CD14-positive monocyte (primary cell): ENCODE measurements at regions not wholly inside any gene's neighbourhood (a gene's known extent, or its start where the extent isn't known, plus 50 kb on each side); places are given as distances from the start of the nearest gene placed in this dataset.

Source experiments
- DNase-seq, 3 donors: peaks; one replicate each; pipeline ENCODE4 v3.0.0-alpha.2; 2011 to 2022
- H2AFZ ChIP-seq: 2 replicates; pipeline ENCODE4 v1.6.0; 2012; ENCODE audit warnings: mild to moderate bottlenecking, low read depth, low read length, inconsistent platforms; ENCODE audit not compliant: insufficient read depth, poor library complexity, severe bottlenecking
- H3K27ac ChIP-seq, 2 donors: 1 replicate in 1 of 2; 2 replicates in 1 of 2; pipeline ENCODE4 v1.5.1; 2012 to 2013; ENCODE audit warnings: low read length in 2 of 2, control low read depth in 1 of 2, inconsistent platforms in 1 of 2, low read depth in 1 of 2, mild to moderate bottlenecking in 1 of 2
- H3K27me3 ChIP-seq, 2 donors: one replicate each; pipeline versions ENCODE4 v1.6.0 to v1.6.1; 2011 to 2013; ENCODE audit warnings: low read length in 2 of 2; ENCODE audit not compliant: control insufficient read depth in 2 of 2, insufficient read depth in 2 of 2
- H3K36me3 ChIP-seq, 2 donors: replicated peaks in 1 of 2; 1 replicate in 1 of 2; 2 replicates in 1 of 2; pipeline versions ENCODE4 v1.5.1 to v1.6.1; 2012 to 2013; ENCODE audit warnings: low read length in 2 of 2, control low read depth in 1 of 2, inconsistent platforms in 1 of 2, mild to moderate bottlenecking in 1 of 2; ENCODE audit not compliant: insufficient read depth in 2 of 2, control insufficient read depth in 1 of 2
- H3K4me1 ChIP-seq, 2 donors: 1 replicate in 1 of 2; 2 replicates in 1 of 2; pipeline versions ENCODE4 v1.5.1 to v1.6.1; 2012 to 2013; ENCODE audit warnings: low read length in 2 of 2, control low read depth in 1 of 2, inconsistent platforms in 1 of 2, mild to moderate bottlenecking in 1 of 2, moderate library complexity in 1 of 2; ENCODE audit not compliant: insufficient read depth in 2 of 2, control insufficient read depth in 1 of 2
- H3K4me2 ChIP-seq: replicated peaks from 2 replicates; pipeline ENCODE3; 2012; ENCODE audit warnings: low read length, moderate library complexity, mild to moderate bottlenecking; ENCODE audit not compliant: poor library complexity, severe bottlenecking; ENCODE audit errors: extremely low read depth
- H3K4me3 ChIP-seq, 3 experiments: fragments of 200-600 bp in 1 of 3; sonication (generic) in 1 of 3; replicated peaks in 1 of 3; 1 replicate in 2 of 3; 2 replicates in 1 of 3; pipeline ENCODE4 v1.5.1; 2011 to 2013; ENCODE audit warnings: low read length in 3 of 3, mild to moderate bottlenecking in 3 of 3, control low read depth in 2 of 3, low read depth in 2 of 3, inconsistent platforms in 1 of 3, moderate library complexity in 1 of 3
- H3K79me2 ChIP-seq: 2 replicates; pipeline ENCODE4 v1.6.0; 2012; ENCODE audit warnings: mild to moderate bottlenecking, control low read depth, inconsistent platforms, low read length, moderate library complexity; ENCODE audit not compliant: insufficient read depth
- H3K9ac ChIP-seq: 2 replicates; pipeline ENCODE4 v1.6.0; 2017; ENCODE audit warnings: low read length, mild to moderate bottlenecking; ENCODE audit not compliant: insufficient read depth, poor library complexity, severe bottlenecking
- H3K9me3 ChIP-seq, 2 donors: replicated peaks in 1 of 2; 1 replicate in 1 of 2; 2 replicates in 1 of 2; pipeline versions ENCODE4 v1.5.1 to v1.6.1; 2012 to 2013; ENCODE audit warnings: low read length in 2 of 2, control low read depth in 1 of 2; ENCODE audit not compliant: control insufficient read depth in 1 of 2, insufficient read depth in 1 of 2
- H4K20me1 ChIP-seq: 2 replicates; pipeline ENCODE4 v1.6.0; 2012; ENCODE audit warnings: mild to moderate bottlenecking, low read length, control low read depth, moderate library complexity; ENCODE audit not compliant: insufficient read depth
- H3K27ac Mint-ChIP-seq, 7 donors: one replicate each; pipeline ENCODE4 v1.8.0; 2020; ENCODE audit warnings: mild to moderate bottlenecking in 7 of 7, mixed read lengths in 7 of 7, moderate library complexity in 6 of 7, inconsistent platforms in 2 of 7
- H3K27me3 Mint-ChIP-seq, 3 donors: one replicate each; pipeline ENCODE4 v1.8.0; 2021 to 2022; ENCODE audit warnings: low read depth in 3 of 3, mild to moderate bottlenecking in 3 of 3, mixed read lengths in 3 of 3, moderate library complexity in 3 of 3, inconsistent platforms in 1 of 3
- H3K36me3 Mint-ChIP-seq, 2 donors: one replicate each; pipeline ENCODE4 v1.8.0; 2020; ENCODE audit warnings: mixed read lengths in 2 of 2, inconsistent platforms in 1 of 2, mild to moderate bottlenecking in 1 of 2
- H3K4me1 Mint-ChIP-seq: one replicate; pipeline ENCODE4 v1.8.0; 2020; ENCODE audit warnings: mild to moderate bottlenecking, mixed read lengths
- H3K4me3 Mint-ChIP-seq, 2 donors: one replicate each; pipeline ENCODE4 v1.8.0; 2020; ENCODE audit warnings: mild to moderate bottlenecking in 2 of 2, mixed read lengths in 2 of 2, moderate library complexity in 1 of 2
- H3K9me3 Mint-ChIP-seq, 7 donors: one replicate each; pipeline ENCODE4 v1.8.0; 2020 to 2022; ENCODE audit warnings: mixed read lengths in 7 of 7, mild to moderate bottlenecking in 6 of 7, moderate library complexity in 6 of 7, inconsistent platforms in 2 of 7
- CTCF ChIP-seq: fragments of 200-600 bp; IDR thresholded peaks from one replicate; pipeline ENCODE4 v1.8.0; 2022; ENCODE audit warnings: antibody characterized with exemption, mild to moderate bottlenecking
- WGBS: methylation state at CpG from one replicate; pipeline ENCODE4 v1.1.5; 2013; ENCODE audit warnings: missing lambda C conversion rate; ENCODE audit not compliant: insufficient coverage; 5-methylcytosine and 5-hydroxymethylcytosine counted together
- intact Hi-C, 2 donors: fragments of 100-400 bp; cut with micrococcal nuclease; formaldehyde crosslinking; loops; one replicate each; pipeline versions ENCODE4 v1.15.0 to v1.15.1; 2023

GRCh38 chrX:127011629-127012028 is 192.1 kb downstream of the PRR32 start:
- Mint-ChIP-seq H3K36me3 (no peaks in the 10 kb centered on the region), H3K4me3 (no peak overlapping the region)
- intact Hi-C loops: no loop called here

GRCh38 chrX:127025013-127025412 is 205.5 kb downstream of the PRR32 start:
- H3K9me3 Mint-ChIP-seq: peaks cover 0 to 6% (median 2%) of the 10 kb centered on the region in 7 donors
- Histone ChIP-seq H3K9me3 (no peaks in the 10 kb centered on the region), H3K79me2 (no peaks in the 10 kb centered on the region), H3K4me2 (no peak overlapping the region), H4K20me1 (no peaks in the 10 kb centered on the region), H3K4me1 (no peaks in the 10 kb centered on the region), H3K27ac (no peak overlapping the region), H3K4me3 (no peak overlapping the region), H3K27me3 (no peaks in the 10 kb centered on the region), H2AFZ (no peak overlapping the region), H3K36me3 (no peaks in the 10 kb centered on the region), H3K9ac (no peak overlapping the region)
- TF ChIP-seq CTCF: no peak
- DNase-seq: no peak
- H3K36me3 Mint-ChIP-seq: no peaks in the 10 kb centered on the region
- no peak overlapping the region for H3K4me3 Mint-ChIP-seq
- intact Hi-C loops: no loop called here
- peak overlapping the region in 1 of 7 donors; percentile 33 for H3K27ac Mint-ChIP-seq
- WGBS: no CpG with 5 or more reads among the region's 2 CpGs
- no peaks in the 10 kb centered on the region for H3K4me1 Mint-ChIP-seq
- H3K27me3 Mint-ChIP-seq: no peaks in the 10 kb centered on the region

More at GRCh38 chrX:127011629-127012028, 192.1 kb downstream of the PRR32 start:
- no peak for TF ChIP-seq CTCF
- Histone ChIP-seq H3K27me3 (no peaks in the 10 kb centered on the region), H3K9ac (no peak overlapping the region), H2AFZ (no peak overlapping the region), H3K4me3 (no peak overlapping the region), H3K4me2 (no peak overlapping the region), H4K20me1 (no peaks in the 10 kb centered on the region), H3K4me1 (no peaks in the 10 kb centered on the region), H3K27ac (no peak overlapping the region), H3K9me3 (no peaks in the 10 kb centered on the region), H3K36me3 (no peaks in the 10 kb centered on the region), H3K79me2 (no peaks in the 10 kb centered on the region)
- Mint-ChIP-seq H3K9me3 (peaks cover 0 to 7% (median 0%) of the 10 kb centered on the region in 7 donors), H3K27me3 (no peaks in the 10 kb centered on the region), H3K27ac (no peak overlapping the region), H3K4me1 (no peaks in the 10 kb centered on the region)
- no peak for DNase-seq
- no CpG with 5 or more reads among the region's 2 CpGs for WGBS
